B cell (primary cell): ENCODE measurements at regions not wholly inside any gene's neighbourhood (a gene's known extent, or its start where the extent isn't known, plus 50 kb on each side); places are given as distances from the start of the nearest gene placed in this dataset.

Experiments
- ATAC-seq: fragments of 200-7000 bp; cut with Tn5 transposase; one replicate; pipeline ENCODE4 v1.10.0; 2021; ENCODE audit warnings: low read depth, mild to moderate bottlenecking, moderate number of reproducible peaks, moderate library complexity
- CTCF ChIA-PET: fragments of 350-600 bp; sonication (Branson Sonifier 250); formaldehyde crosslinking; loops from one replicate; lab custom pipeline; 2021; ENCODE audit warnings: antibody characterized with exemption, inconsistent platforms; lab: Charles Lee
- POLR2A ChIA-PET: fragments of 350-600 bp; sonication (Branson Sonifier 250); formaldehyde crosslinking; loops from one replicate; lab custom pipeline; 2021; ENCODE audit warnings: antibody characterized with exemption; lab: Charles Lee
- DNase-seq: peaks from one replicate; pipeline ENCODE4 v3.0.0; 2013
- H2AFZ ChIP-seq: 2 replicates; pipeline ENCODE4 v1.6.1; 2012; ENCODE audit warnings: mild to moderate bottlenecking, low read depth, low read length; ENCODE audit not compliant: insufficient read depth, poor library complexity, severe bottlenecking
- H3K27ac ChIP-seq, 2 donors: 1 replicate in 1 of 2; 2 replicates in 1 of 2; pipeline ENCODE4 v1.5.1; 2012 to 2013; ENCODE audit warnings: low read length in 2 of 2, mild to moderate bottlenecking in 2 of 2, moderate library complexity in 1 of 2
- H3K27me3 ChIP-seq, 4 experiments: fragments of 200-600 bp in 1 of 4; sonication (generic) in 1 of 4; replicated peaks in 1 of 4; 1 replicate in 2 of 4; 2 replicates in 2 of 4; pipeline versions ENCODE4 v1.6.1 to v1.7.0; 2013 to 2016; ENCODE audit warnings: low read length in 3 of 4, mild to moderate bottlenecking in 2 of 4, mixed read lengths in 1 of 4, moderate library complexity in 1 of 4; ENCODE audit not compliant: insufficient read depth in 4 of 4, control insufficient read depth in 3 of 4; ENCODE audit errors: control extremely low read depth in 1 of 4
- H3K36me3 ChIP-seq, 2 experiments: replicated peaks in 1 of 2; 1 replicate in 1 of 2; 2 replicates in 1 of 2; pipeline versions ENCODE4 v1.6.1 to v1.7.1; 2013; ENCODE audit warnings: low read length in 1 of 2; ENCODE audit not compliant: insufficient read depth in 2 of 2, control insufficient read depth in 1 of 2; ENCODE audit errors: control extremely low read depth in 1 of 2, extremely low read depth in 1 of 2
- H3K4me1 ChIP-seq, 2 donors: fragments of 200-600 bp in 1 of 2; sonication (generic) in 1 of 2; 1 replicate in 1 of 2; 2 replicates in 1 of 2; pipeline versions ENCODE4 v1.5.1 to v1.6.1; 2013 to 2017; ENCODE audit warnings: low read length in 2 of 2; ENCODE audit not compliant: control insufficient read depth in 2 of 2, insufficient read depth in 2 of 2
- H3K4me2 ChIP-seq: replicated peaks from 2 replicates; pipeline ENCODE3; 2012; ENCODE audit warnings: mild to moderate bottlenecking, low read depth, low read length; ENCODE audit not compliant: poor library complexity, severe bottlenecking
- H3K4me3 ChIP-seq, 5 experiments: fragments of 200-600 bp in 1 of 5; sonication (generic) in 1 of 5; 1 replicate in 3 of 5; 2 replicates in 2 of 5; pipeline versions ENCODE4 v1.5.1 to v1.7.0; 2011 to 2016; ENCODE audit warnings: low read length in 4 of 5, mild to moderate bottlenecking in 4 of 5, low read depth in 2 of 5, control low read depth in 1 of 5, moderate library complexity in 1 of 5; ENCODE audit not compliant: insufficient read depth in 1 of 5; ENCODE audit errors: control extremely low read depth in 1 of 5, extremely low read depth in 1 of 5
- H3K79me2 ChIP-seq: fragments of 200-600 bp; sonication (generic); one replicate; pipeline ENCODE4 v1.6.0; 2016; ENCODE audit warnings: low read length; ENCODE audit not compliant: control insufficient read depth, insufficient read depth
- H3K9ac ChIP-seq: fragments of 200-600 bp; sonication (generic); 2 replicates; pipeline ENCODE4 v1.6.1; 2017; ENCODE audit warnings: mild to moderate bottlenecking, low read length, moderate library complexity
- H3K9me3 ChIP-seq, 3 donors: one replicate each; pipeline versions ENCODE4 v1.6.1 to v1.7.1; 2013; ENCODE audit warnings: low read length in 2 of 3; ENCODE audit not compliant: control insufficient read depth in 2 of 3, insufficient read depth in 1 of 3; ENCODE audit errors: control extremely low read depth in 1 of 3
- H4K20me1 ChIP-seq: 2 replicates; pipeline ENCODE4 v1.6.0; 2012; ENCODE audit warnings: mild to moderate bottlenecking, low read length; ENCODE audit not compliant: insufficient read depth, control insufficient read depth, poor library complexity, severe bottlenecking
- H3K27ac Mint-ChIP-seq: one replicate; pipeline ENCODE4 v1.8.0; 2021; ENCODE audit warnings: mixed read lengths
- H3K27me3 Mint-ChIP-seq: one replicate; pipeline ENCODE4 v1.8.0; 2021; ENCODE audit warnings: mixed read lengths
- H3K4me1 Mint-ChIP-seq: one replicate; pipeline ENCODE4 v1.8.0; 2021; ENCODE audit warnings: mixed read lengths
- H3K4me3 Mint-ChIP-seq: one replicate; pipeline ENCODE4 v1.8.0; 2021; ENCODE audit warnings: mixed read lengths
- H3K9me3 Mint-ChIP-seq: one replicate; pipeline ENCODE4 v1.8.0; 2022; ENCODE audit warnings: mixed read lengths; ENCODE audit not compliant: insufficient read depth
- CTCF ChIP-seq: fragments of 200-600 bp; IDR thresholded peaks from one replicate; pipeline ENCODE4 v1.8.0; 2022; ENCODE audit warnings: antibody characterized with exemption, mild to moderate bottlenecking
- EZH2 ChIP-seq: IDR thresholded peaks from 2 replicates; pipeline ENCODE4 v1.6.1; 2012; ENCODE audit warnings: borderline replicate concordance, low read depth, mild to moderate bottlenecking, moderate library complexity, low read length; ENCODE audit not compliant: insufficient read depth, poor library complexity, severe bottlenecking
- WGBS: methylation state at CpG from one replicate; pipeline ENCODE4 v1.1.5; 2013; ENCODE audit warnings: missing lambda C conversion rate; ENCODE audit not compliant: insufficient coverage; 5-methylcytosine and 5-hydroxymethylcytosine counted together
- intact Hi-C: fragments of 100-400 bp; cut with micrococcal nuclease; formaldehyde crosslinking; loops from one replicate; pipeline ENCODE4 v1.10.0; 2022

- H3K27ac Mint-ChIP-seq: no peak overlapping the region
- H3K27ac ChIP-seq: peak overlapping the region in 1 of 2 donors; percentile 24
- H3K4me1 Mint-ChIP-seq: peaks cover 57% of the 10 kb centered on the region
- H3K4me3 ChIP-seq: no peak overlapping the region
- H3K27me3 ChIP-seq: no peaks in the 10 kb centered on the region
- H3K9ac ChIP-seq: no peak overlapping the region
- no peaks in the 10 kb centered on the region for H3K27me3 Mint-ChIP-seq
- H3K9me3 ChIP-seq: no peaks in the 10 kb centered on the region
- DNase-seq (no peak), ATAC-seq (no peak)
- peaks cover 7 to 8% of the 10 kb centered on the region in 2 experiments for H3K36me3 ChIP-seq
- H4K20me1 ChIP-seq: peaks cover 52% of the 10 kb centered on the region
- H3K9me3 Mint-ChIP-seq: no peaks in the 10 kb centered on the region
- peaks cover 99% of the 10 kb centered on the region for H3K79me2 ChIP-seq
- intact Hi-C loops: no loop called here
- POLR2A ChIA-PET: no interaction called here
- TF ChIP-seq EZH2 (no peak), CTCF (no peak)
- no peak overlapping the region for H2AFZ ChIP-seq
- H3K4me1 ChIP-seq: peaks cover 7 to 16% of the 10 kb centered on the region in 2 donors
- CTCF ChIA-PET: no interaction called here
- H3K4me3 Mint-ChIP-seq: no peak overlapping the region
- no peak overlapping the region for H3K4me2 ChIP-seq
- no CpG with 5 or more reads among the region's 3 CpGs for whole genome bisulfite sequencing
Observed at GRCh38 chr6:150713931-150714330, 114.2 kb downstream of the PLEKHG1 start.

GRCh38 chr6:150715133-150715532, 115.4 kb downstream of the PLEKHG1 start:
- Histone ChIP-seq H3K27ac (no peak overlapping the region), H3K4me3 (no peak overlapping the region), H3K4me1 (peaks cover 15 to 28% of the 10 kb centered on the region in 2 donors), H2AFZ (no peak overlapping the region), H3K79me2 (peaks cover 99% of the 10 kb centered on the region), H4K20me1 (peaks cover 47% of the 10 kb centered on the region), H3K36me3 (peaks cover 5 to 6% of the 10 kb centered on the region in 2 experiments), H3K27me3 (no peaks in the 10 kb centered on the region), H3K9me3 (no peaks in the 10 kb centered on the region), H3K4me2 (no peak overlapping the region), H3K9ac (no peak overlapping the region)
- no peak overlapping the region for H3K27ac Mint-ChIP-seq
- H3K4me1 Mint-ChIP-seq: peaks cover 67% of the 10 kb centered on the region
- DNase-seq: no peak
- ChIA-PET CTCF (interaction anchor here (1.2 kb wide), 1 partner anchor 297 kb away, joined by 4 read pairs; no protein-coding TSS in a partner anchor), POLR2A (interaction anchor here (0.7 kb wide), 1 partner anchor 116 kb away, joined by 4 read pairs; no protein-coding TSS in a partner anchor)
- no peak overlapping the region for H3K4me3 Mint-ChIP-seq
- no peaks in the 10 kb centered on the region for H3K27me3 Mint-ChIP-seq
- TF ChIP-seq CTCF (no peak), EZH2 (no peak)
- WGBS: 89% methylated on average over 2 of the region's 7 CpGs
- ATAC-seq: no peak
- H3K9me3 Mint-ChIP-seq: no peaks in the 10 kb centered on the region
- intact Hi-C loops: no loop called here
